ENCODE measurements at regions not wholly inside any gene's neighbourhood (a gene's known extent, or its start where the extent isn't known, plus 50 kb on each side); places are given as distances from the start of the nearest gene placed in this dataset.

DNA sequence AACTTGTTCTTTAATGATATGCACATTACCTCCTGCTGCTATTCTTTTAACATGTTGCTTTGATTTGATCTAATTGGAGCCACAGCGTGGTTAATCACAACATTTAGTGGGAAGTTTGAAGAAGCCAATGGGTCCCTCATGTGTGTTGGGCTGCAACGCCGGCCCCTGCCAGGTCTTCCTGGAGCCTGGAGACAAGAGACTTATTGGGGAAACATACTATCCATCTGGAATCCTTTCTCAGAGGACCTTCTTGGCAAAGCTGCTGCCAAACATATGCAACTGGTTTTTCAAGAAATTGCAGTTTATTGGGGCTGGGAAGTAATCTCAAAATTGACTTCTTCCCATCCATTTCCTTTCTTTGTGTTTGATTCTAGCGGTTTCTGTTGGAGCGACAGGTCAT lies 396.3 kb upstream of the PROK2 start:
- TF ChIP-seq, protein P1, sequence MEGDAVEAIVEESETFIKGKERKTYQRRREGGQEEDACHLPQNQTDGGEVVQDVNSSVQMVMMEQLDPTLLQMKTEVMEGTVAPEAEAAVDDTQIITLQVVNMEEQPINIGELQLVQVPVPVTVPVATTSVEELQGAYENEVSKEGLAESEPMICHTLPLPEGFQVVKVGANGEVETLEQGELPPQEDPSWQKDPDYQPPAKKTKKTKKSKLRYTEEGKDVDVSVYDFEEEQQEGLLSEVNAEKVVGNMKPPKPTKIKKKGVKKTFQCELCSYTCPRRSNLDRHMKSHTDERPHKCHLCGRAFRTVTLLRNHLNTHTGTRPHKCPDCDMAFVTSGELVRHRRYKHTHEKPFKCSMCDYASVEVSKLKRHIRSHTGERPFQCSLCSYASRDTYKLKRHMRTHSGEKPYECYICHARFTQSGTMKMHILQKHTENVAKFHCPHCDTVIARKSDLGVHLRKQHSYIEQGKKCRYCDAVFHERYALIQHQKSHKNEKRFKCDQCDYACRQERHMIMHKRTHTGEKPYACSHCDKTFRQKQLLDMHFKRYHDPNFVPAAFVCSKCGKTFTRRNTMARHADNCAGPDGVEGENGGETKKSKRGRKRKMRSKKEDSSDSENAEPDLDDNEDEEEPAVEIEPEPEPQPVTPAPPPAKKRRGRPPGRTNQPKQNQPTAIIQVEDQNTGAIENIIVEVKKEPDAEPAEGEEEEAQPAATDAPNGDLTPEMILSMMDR (IDR thresholded peaks at IDR 0.05; ENCODE audit: unreplicated experiment), result no peak
- intact Hi-C loops (cut with micrococcal nuclease), result no loop called here
- no peaks in the 10 kb centered on the region for H3K27me3 Mint-ChIP-seq (ENCODE audit: insufficient read depth, unreplicated experiment)
- no TSS peak for BruUV-seq (replicated peaks)
- H3K9me3 Mint-ChIP-seq (ENCODE audit: unreplicated experiment), result no peaks in the 10 kb centered on the region
- CTCF ChIA-PET, result interaction anchor here (0.6 kb wide), 1 partner anchor 24 kb away, joined by 3 read pairs; no protein-coding TSS in a partner anchor
- peaks cover 17% of the 10 kb centered on the region for H3K4me1 Mint-ChIP-seq (ENCODE audit: insufficient read depth, unreplicated experiment)
- no peak for DNase-seq (ENCODE audit: unreplicated experiment)
- H3K4me3 Mint-ChIP-seq (ENCODE audit: unreplicated experiment), result no peak overlapping the region
- POLR2A ChIA-PET, result no interaction called here
- no peaks in the 10 kb centered on the region for H3K36me3 Mint-ChIP-seq (ENCODE audit: insufficient read depth, unreplicated experiment)
- H3K27ac Mint-ChIP-seq (ENCODE audit: low read depth, unreplicated experiment), result no peak overlapping the region

- intact Hi-C loops (cut with micrococcal nuclease), result no loop called here
- H3K27me3 Mint-ChIP-seq (ENCODE audit: insufficient read depth, unreplicated experiment), result no peaks in the 10 kb centered on the region
- no peaks in the 10 kb centered on the region for H3K9me3 Mint-ChIP-seq (ENCODE audit: unreplicated experiment)
- no peak for DNase-seq (ENCODE audit: unreplicated experiment)
- no peak overlapping the region for H3K4me3 Mint-ChIP-seq (ENCODE audit: unreplicated experiment)
- ChIA-PET CTCF (interaction anchor here (0.5 to 0.6 kb wide), 2 partner anchors 23 to 85 kb away, joined by 3 read pairs; no protein-coding TSS in a partner anchor), POLR2A (interaction anchor here (1.3 kb wide), 1 partner anchor 9 kb away, joined by 3 read pairs; no protein-coding TSS in a partner anchor)
- H3K4me1 Mint-ChIP-seq (ENCODE audit: insufficient read depth, unreplicated experiment), result peaks cover 15% of the 10 kb centered on the region
- H3K36me3 Mint-ChIP-seq (ENCODE audit: insufficient read depth, unreplicated experiment), result no peaks in the 10 kb centered on the region
- TF ChIP-seq, protein P1 (IDR thresholded peaks at IDR 0.05; ENCODE audit: unreplicated experiment), result no peak
- H3K27ac Mint-ChIP-seq (ENCODE audit: low read depth, unreplicated experiment), result no peak overlapping the region
- no TSS peak for BruUV-seq (replicated peaks)
Observed at GRCh38 chr3:72180405-72180804, 395.5 kb upstream of the PROK2 start.

- ChIA-PET CTCF (no interaction called here), POLR2A (interaction anchor here (0.7 to 1.0 kb wide), 2 partner anchors 15 to 140 kb away, joined by 3 to 4 read pairs; no protein-coding TSS in a partner anchor)
- BruUV-seq (replicated peaks), result no TSS peak
Observed at GRCh38 chr3:72179107-72179464, 394.1 kb upstream of the PROK2 start.

DNA sequence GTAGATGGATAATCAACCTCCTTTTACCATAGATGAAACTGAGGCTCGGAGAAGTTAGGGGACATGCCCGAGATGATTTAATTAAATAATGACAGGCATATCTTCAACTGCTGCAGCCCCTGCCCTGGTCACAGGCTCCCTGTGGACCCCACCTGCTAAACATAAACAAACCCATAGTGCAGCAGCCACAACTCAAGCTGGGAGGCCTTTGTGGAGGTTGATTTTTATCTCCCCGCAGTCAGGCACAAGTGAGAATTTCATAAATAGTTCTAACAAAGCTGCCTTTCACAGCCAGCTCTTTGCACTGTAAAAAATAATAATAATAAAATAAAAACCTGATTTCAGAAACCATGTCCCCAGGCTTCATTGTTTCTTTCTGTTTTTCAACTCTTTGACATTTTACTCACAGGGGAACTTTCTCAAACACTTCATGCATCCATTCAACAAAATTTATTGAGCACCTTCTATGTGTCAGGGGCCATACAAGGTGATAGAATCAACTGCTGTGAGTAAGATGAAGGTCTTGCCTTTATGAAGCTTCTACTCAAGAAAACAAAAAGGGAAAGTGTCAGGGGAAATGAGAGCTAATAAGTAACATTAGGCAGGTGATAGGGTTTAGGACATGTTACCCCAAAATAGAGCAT lies 393.6 kb upstream of the PROK2 start:
- H3K36me3 Mint-ChIP-seq (ENCODE audit: insufficient read depth, unreplicated experiment), result no peaks in the 10 kb centered on the region
- intact Hi-C loops (cut with micrococcal nuclease), result no loop called here
- CTCF ChIA-PET, result no interaction called here
- H3K9me3 Mint-ChIP-seq (ENCODE audit: unreplicated experiment), result no peaks in the 10 kb centered on the region
- no peak overlapping the region for H3K4me3 Mint-ChIP-seq (ENCODE audit: unreplicated experiment)
- POLR2A ChIA-PET, result interaction anchor here (0.7 to 1.0 kb wide), 2 partner anchors 15 to 140 kb away, joined by 3 to 4 read pairs; no protein-coding TSS in a partner anchor
- TF ChIP-seq, protein P1 (IDR thresholded peaks at IDR 0.05; ENCODE audit: unreplicated experiment), result no peak
- no peak overlapping the region for H3K27ac Mint-ChIP-seq (ENCODE audit: low read depth, unreplicated experiment)
- DNase-seq (ENCODE audit: unreplicated experiment), result no peak
- no TSS peak for BruUV-seq (replicated peaks)
- peaks cover 15% of the 10 kb centered on the region for H3K4me1 Mint-ChIP-seq (ENCODE audit: insufficient read depth, unreplicated experiment)
- H3K27me3 Mint-ChIP-seq (ENCODE audit: insufficient read depth, unreplicated experiment), result no peaks in the 10 kb centered on the region

More at GRCh38 chr3:72179107-72179464, 394.1 kb upstream of the PROK2 start:
- Mint-ChIP-seq H3K27ac (ENCODE audit: low read depth, unreplicated experiment) (no peak overlapping the region), H3K4me3 (ENCODE audit: unreplicated experiment) (no peak overlapping the region), H3K9me3 (ENCODE audit: unreplicated experiment) (no peaks in the 10 kb centered on the region), H3K36me3 (ENCODE audit: insufficient read depth, unreplicated experiment) (no peaks in the 10 kb centered on the region), H3K4me1 (ENCODE audit: insufficient read depth, unreplicated experiment) (peaks cover 15% of the 10 kb centered on the region), H3K27me3 (ENCODE audit: insufficient read depth, unreplicated experiment) (no peaks in the 10 kb centered on the region)
- no peak for DNase-seq (ENCODE audit: unreplicated experiment)
- TF ChIP-seq, protein P1 (IDR thresholded peaks at IDR 0.05; ENCODE audit: unreplicated experiment), result no peak
- intact Hi-C loops (cut with micrococcal nuclease), result no loop called here

Data from MCF 10A (cell line).